SU-DHL-6 (cell line): ENCODE measurements at regions not wholly inside any gene's neighbourhood (a gene's known extent, or its start where the extent isn't known, plus 50 kb on each side); places are given as distances from the start of the nearest gene placed in this dataset.

Experiments
- EZH2phosphoT487 ChIP-seq: fragments of 200-600 bp; sonication (generic), shearing (Covaris generic); conservative IDR thresholded peaks from 2 replicates; pipeline ENCODE4 v1.6.1; 2018; ENCODE audit warnings: mild to moderate bottlenecking, antibody characterized with exemption, low read length, moderate library complexity, mixed read lengths
- TF ChIP-seq, protein P1 (sequence below): fragments of 200-600 bp; sonication (generic); IDR thresholded peaks from one replicate; pipeline ENCODE4 v1.5.1; 2017; ENCODE audit warnings: antibody characterized with exemption, mild to moderate bottlenecking, low read length, moderate library complexity; ENCODE audit not compliant: insufficient read depth, poor library complexity, severe bottlenecking

DNA sequence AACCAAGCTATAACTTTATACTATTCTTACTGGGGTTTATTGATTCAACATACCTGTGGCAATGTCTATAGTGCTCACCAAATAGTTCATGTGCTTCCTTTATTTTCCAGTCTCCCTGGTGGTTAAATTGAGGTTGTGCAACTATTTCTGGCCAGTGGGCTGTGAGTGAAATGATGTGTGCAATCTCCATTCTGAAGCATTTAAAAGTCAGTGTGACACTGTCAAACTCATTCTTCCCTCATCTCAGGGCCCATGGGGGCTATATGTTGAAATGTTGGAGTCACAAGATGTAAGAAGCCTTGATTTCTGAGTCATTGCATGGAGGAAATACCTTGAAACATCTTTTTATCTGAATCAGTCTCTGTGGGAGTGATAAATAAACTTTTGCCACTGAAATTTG lies 414.3 kb upstream of the RPS6KA3 start:
- TF ChIP-seq, protein P1, sequence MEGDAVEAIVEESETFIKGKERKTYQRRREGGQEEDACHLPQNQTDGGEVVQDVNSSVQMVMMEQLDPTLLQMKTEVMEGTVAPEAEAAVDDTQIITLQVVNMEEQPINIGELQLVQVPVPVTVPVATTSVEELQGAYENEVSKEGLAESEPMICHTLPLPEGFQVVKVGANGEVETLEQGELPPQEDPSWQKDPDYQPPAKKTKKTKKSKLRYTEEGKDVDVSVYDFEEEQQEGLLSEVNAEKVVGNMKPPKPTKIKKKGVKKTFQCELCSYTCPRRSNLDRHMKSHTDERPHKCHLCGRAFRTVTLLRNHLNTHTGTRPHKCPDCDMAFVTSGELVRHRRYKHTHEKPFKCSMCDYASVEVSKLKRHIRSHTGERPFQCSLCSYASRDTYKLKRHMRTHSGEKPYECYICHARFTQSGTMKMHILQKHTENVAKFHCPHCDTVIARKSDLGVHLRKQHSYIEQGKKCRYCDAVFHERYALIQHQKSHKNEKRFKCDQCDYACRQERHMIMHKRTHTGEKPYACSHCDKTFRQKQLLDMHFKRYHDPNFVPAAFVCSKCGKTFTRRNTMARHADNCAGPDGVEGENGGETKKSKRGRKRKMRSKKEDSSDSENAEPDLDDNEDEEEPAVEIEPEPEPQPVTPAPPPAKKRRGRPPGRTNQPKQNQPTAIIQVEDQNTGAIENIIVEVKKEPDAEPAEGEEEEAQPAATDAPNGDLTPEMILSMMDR: no peak
- no peak for TF ChIP-seq EZH2phosphoT487
